ENCODE measurements at regions not wholly inside any gene's neighbourhood (a gene's known extent, or its start where the extent isn't known, plus 50 kb on each side); places are given as distances from the start of the nearest gene placed in this dataset.

- H3K27ac ChIP-seq (ENCODE audit: low read depth in 1 of 2, low read length in 2 of 2), result no peak overlapping the region
- Mint-ChIP-seq H3K4me1 (no peaks in the 10 kb centered on the region), H3K4me3 (no peak overlapping the region), H3K9me3 (peaks cover 0 to 3% (median 1%) of the 10 kb centered on the region in 7 donors), H3K27me3 (ENCODE audit: low read depth in 3 of 3) (peaks cover 2% of the 10 kb centered on the region in 3 donors), H3K36me3 (no peaks in the 10 kb centered on the region), H3K27ac (no peak overlapping the region)
- DNase-seq, result no peak
- H3K27me3 ChIP-seq (ENCODE audit: control insufficient read depth in 2 of 2, insufficient read depth in 2 of 2, low read length in 2 of 2), result peaks cover 0 to 3% of the 10 kb centered on the region in 2 donors
- H3K9me3 ChIP-seq (replicated peaks in 1 of 2; ENCODE audit: control insufficient read depth in 1 of 2, insufficient read depth in 1 of 2, low read length in 2 of 2), result no peaks in the 10 kb centered on the region
- H3K4me2 ChIP-seq (replicated peaks; ENCODE audit: extremely low read depth, low read length, poor library complexity, severe bottlenecking), result no peak overlapping the region
- H3K9ac ChIP-seq (ENCODE audit: insufficient read depth, low read length, poor library complexity, severe bottlenecking), result no peak overlapping the region
- intact Hi-C loops (cut with micrococcal nuclease), result no loop called here
- no peaks in the 10 kb centered on the region for H4K20me1 ChIP-seq (ENCODE audit: insufficient read depth, low read length)
- 100% methylated on average over 1 of the region's 1 CpG for WGBS (ENCODE audit: insufficient coverage)
- no peak overlapping the region for H2AFZ ChIP-seq (ENCODE audit: insufficient read depth, low read depth, low read length, poor library complexity, severe bottlenecking)
- H3K79me2 ChIP-seq (ENCODE audit: insufficient read depth, low read length), result no peaks in the 10 kb centered on the region
- TF ChIP-seq CTCF (IDR thresholded peaks at IDR 0.05), result no peak
- H3K4me3 ChIP-seq (replicated peaks in 1 of 3; ENCODE audit: low read depth in 2 of 3, low read length in 3 of 3), result no peak overlapping the region
- no peaks in the 10 kb centered on the region for H3K4me1 ChIP-seq (ENCODE audit: control insufficient read depth in 1 of 2, insufficient read depth in 2 of 2, low read length in 2 of 2)
- H3K36me3 ChIP-seq (replicated peaks in 1 of 2; ENCODE audit: control insufficient read depth in 1 of 2, insufficient read depth in 2 of 2, low read length in 2 of 2), result no peaks in the 10 kb centered on the region
These were observed 346.3 kb upstream of the CHD1 start for GRCh38 chr5:99275128-99275527.

- no peak for DNase-seq
- Histone ChIP-seq H2AFZ (ENCODE audit: insufficient read depth, low read depth, low read length, poor library complexity, severe bottlenecking) (no peak overlapping the region), H3K4me3 (replicated peaks in 1 of 3; ENCODE audit: low read depth in 2 of 3, low read length in 3 of 3) (no peak overlapping the region), H3K79me2 (ENCODE audit: insufficient read depth, low read length) (no peaks in the 10 kb centered on the region), H3K9me3 (replicated peaks in 1 of 2; ENCODE audit: control insufficient read depth in 1 of 2, insufficient read depth in 1 of 2, low read length in 2 of 2) (no peaks in the 10 kb centered on the region), H3K9ac (ENCODE audit: insufficient read depth, low read length, poor library complexity, severe bottlenecking) (no peak overlapping the region), H3K4me2 (replicated peaks; ENCODE audit: extremely low read depth, low read length, poor library complexity, severe bottlenecking) (no peak overlapping the region), H3K36me3 (replicated peaks in 1 of 2; ENCODE audit: control insufficient read depth in 1 of 2, insufficient read depth in 2 of 2, low read length in 2 of 2) (no peaks in the 10 kb centered on the region), H3K27me3 (ENCODE audit: control insufficient read depth in 2 of 2, insufficient read depth in 2 of 2, low read length in 2 of 2) (no peaks in the 10 kb centered on the region), H3K27ac (ENCODE audit: low read depth in 1 of 2, low read length in 2 of 2) (no peak overlapping the region), H3K4me1 (ENCODE audit: control insufficient read depth in 1 of 2, insufficient read depth in 2 of 2, low read length in 2 of 2) (no peaks in the 10 kb centered on the region), H4K20me1 (ENCODE audit: insufficient read depth, low read length) (no peaks in the 10 kb centered on the region)
- 94% methylated on average over 2 of the region's 2 CpGs for WGBS (ENCODE audit: insufficient coverage)
- no peak for TF ChIP-seq CTCF (IDR thresholded peaks at IDR 0.05)
- H3K9me3 Mint-ChIP-seq, result peaks cover 0 to 6% (median 1%) of the 10 kb centered on the region in 7 donors
- no peak overlapping the region for H3K4me3 Mint-ChIP-seq
- H3K27ac Mint-ChIP-seq, result no peak overlapping the region
- H3K4me1 Mint-ChIP-seq, result no peaks in the 10 kb centered on the region
- H3K27me3 Mint-ChIP-seq (ENCODE audit: low read depth in 3 of 3), result peaks cover 2 to 8% (median 2%) of the 10 kb centered on the region in 3 donors
- intact Hi-C loops (cut with micrococcal nuclease), result no loop called here
- H3K36me3 Mint-ChIP-seq, result no peaks in the 10 kb centered on the region
These were observed 343.8 kb upstream of the CHD1 start for GRCh38 chr5:99272576-99272975.
